ENCODE measurements at regions not wholly inside any gene's neighbourhood (a gene's known extent, or its start where the extent isn't known, plus 50 kb on each side); places are given as distances from the start of the nearest gene placed in this dataset.

DNA sequence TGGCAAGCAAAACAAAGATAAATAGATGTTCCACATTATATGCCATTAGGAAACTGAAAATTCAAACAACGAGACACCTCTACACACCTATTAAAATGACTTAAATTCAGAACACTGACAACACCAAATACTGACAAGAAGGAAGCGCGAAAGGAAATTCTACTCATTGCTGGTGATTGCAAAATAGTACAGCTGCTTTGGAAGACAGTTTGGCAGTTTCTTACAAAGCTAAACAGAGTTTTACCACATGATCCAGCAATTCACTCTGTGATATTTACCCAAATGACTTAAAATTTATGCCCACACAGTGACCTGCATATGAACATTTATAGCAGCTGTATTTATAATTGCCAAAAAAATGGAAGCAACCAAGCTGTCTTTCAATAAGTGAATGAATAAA lies 232.6 kb downstream of the CASP12 start:
- no peak for DNase-seq (ENCODE audit: low read depth, low spot score)
- no peak overlapping the region for H3K27ac ChIP-seq

DNA sequence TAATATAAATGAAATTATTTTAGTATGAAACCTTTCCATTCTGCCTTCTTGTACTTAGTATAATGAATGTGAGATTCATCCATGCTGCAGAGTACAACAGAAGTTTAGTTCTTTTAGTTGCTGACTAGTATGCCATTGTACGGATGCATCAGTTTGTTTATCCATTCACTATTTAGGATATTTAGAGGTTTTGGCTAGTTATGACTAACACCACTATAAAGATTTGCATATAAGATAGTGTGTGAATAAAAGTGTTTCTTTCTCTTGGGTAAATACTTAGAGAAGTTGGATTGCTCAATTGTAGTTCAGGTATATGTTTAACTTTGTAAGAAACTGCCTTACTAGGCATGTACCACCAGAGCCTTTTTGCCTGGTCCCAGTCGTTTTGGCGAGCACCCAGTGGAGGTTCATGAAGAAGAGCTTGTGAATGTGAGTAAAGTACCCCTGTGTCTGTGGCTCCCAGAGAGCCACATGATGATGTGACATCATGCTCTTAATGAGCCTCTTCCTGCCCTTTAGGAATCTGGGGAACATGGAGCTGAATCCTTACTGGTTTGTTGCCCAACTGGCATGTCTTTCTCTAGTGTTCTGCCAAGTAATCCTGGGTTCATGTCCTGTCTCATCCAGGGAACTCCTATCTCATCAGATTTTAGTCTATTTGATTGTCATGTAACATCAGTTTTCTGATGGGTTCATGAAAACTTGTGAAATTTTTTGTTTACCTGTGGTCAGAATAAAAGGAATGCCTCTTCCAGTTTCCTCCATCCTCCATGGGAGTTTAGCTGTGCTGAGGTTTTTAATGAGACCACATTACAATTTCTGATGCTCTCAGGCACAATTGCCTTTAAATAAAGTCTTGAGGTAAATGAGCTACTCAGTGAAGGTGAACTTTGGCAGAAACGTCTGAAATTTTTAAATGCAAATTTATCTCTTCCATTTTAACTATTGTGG lies 234.8 kb downstream of the CASP12 start:
- H3K27ac ChIP-seq = no peak overlapping the region
- DNase-seq (ENCODE audit: low read depth, low spot score) = peak; percentile 27

- H3K27ac ChIP-seq = no peak overlapping the region
- no peak for DNase-seq (ENCODE audit: low read depth, low spot score)
Observed at GRCh38 chr11:104661901-104662300, 236.4 kb downstream of the CASP12 start.

DNA sequence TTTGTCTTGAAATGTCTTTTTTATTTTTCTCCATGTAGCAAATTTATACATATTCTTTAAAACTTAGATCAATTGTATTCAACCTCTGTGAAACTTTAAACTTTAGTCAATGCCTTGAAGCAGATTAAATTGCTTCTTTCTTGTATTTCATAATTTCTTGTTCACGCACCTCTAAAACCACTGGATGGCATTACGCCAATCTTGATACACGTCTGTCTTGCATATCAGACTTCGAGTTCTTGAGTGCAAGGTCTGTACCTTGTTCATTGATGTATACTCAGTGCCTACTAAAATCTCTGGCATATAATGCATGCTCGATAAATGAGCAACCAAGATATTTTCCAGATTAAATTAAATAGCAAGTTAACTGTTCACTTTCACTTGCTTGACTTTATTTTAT lies 236.8 kb downstream of the CASP12 start:
- no peak overlapping the region for H3K27ac ChIP-seq
- DNase-seq (ENCODE audit: low read depth, low spot score) = no peak

GRCh38 chr11:104658177-104658576 lies 240.1 kb downstream of the CASP12 start:
- H3K27ac ChIP-seq = no peak overlapping the region
- DNase-seq (ENCODE audit: low read depth, low spot score) = no peak

DNA sequence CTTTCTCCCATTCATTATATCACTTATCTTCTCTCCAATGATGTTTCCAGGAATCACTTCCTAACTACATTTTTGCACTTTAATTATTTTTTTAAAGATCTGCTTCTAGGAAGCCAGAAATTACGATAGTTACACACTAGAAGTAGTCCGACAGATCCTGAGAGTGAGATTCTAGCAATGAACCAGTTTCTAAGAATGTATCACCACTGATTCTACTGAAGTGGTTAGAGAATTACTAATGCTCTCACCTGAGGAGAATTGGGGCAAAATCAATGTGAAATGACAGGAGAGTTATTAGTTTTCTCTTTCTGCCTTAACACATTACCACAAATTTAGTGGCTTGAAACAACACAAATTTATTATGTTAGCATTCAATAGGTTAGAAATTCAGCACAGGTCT lies 241.2 kb downstream of the CASP12 start:
- no peak overlapping the region for H3K27ac ChIP-seq
- no peak for DNase-seq (ENCODE audit: low read depth, low spot score)

- H3K27ac ChIP-seq = no peak overlapping the region
- DNase-seq (ENCODE audit: low read depth, low spot score) = no peak
Observed at GRCh38 chr11:104655066-104655465, 243.2 kb downstream of the CASP12 start.

- DNase-seq (ENCODE audit: low read depth, low spot score) = no peak
- no peak overlapping the region for H3K27ac ChIP-seq
Observed at GRCh38 chr11:104654181-104654813, 244.0 kb downstream of the CASP12 start.

DNA sequence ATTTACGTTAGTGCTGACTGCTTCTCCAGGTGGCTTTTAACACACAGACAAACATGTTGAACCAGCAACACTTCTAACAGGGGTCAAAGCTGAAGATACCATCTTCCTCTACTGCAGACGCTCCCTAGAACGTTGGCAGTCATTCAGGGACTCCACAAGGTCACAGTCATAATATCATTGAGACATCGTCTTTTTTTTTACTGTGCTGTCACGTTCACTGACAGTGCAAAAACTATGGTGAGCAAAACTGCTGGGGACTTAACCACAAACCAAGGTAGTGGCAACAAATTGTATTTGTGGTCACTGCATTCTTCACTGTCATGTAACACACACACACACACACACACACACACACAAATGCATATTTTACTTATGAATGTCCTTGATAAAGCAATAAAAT lies 244.9 kb downstream of the CASP12 start:
- no peak overlapping the region for H3K27ac ChIP-seq
- DNase-seq (ENCODE audit: low read depth, low spot score) = no peak

DNA sequence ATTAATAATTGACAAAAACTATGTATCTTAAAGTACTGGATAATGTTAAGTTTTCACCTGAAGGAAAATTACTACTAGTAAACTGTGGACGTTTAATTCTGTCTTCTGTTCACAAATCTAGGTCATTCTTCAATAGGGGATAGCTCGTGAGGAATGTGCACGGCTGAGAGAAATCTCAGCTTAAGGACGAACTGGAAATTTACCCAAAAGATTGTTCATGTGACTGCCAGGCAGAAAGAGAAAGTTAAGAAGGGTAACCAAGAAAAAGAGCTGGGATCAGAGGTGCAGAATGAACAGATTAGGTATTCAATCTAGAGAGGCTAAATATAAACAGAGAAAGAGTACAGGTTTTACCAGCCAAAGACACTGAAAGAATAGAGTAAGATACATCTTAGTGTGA lies 245.3 kb downstream of the CASP12 start:
- DNase-seq (ENCODE audit: low read depth, low spot score) = no peak
- no peak overlapping the region for H3K27ac ChIP-seq

DNA sequence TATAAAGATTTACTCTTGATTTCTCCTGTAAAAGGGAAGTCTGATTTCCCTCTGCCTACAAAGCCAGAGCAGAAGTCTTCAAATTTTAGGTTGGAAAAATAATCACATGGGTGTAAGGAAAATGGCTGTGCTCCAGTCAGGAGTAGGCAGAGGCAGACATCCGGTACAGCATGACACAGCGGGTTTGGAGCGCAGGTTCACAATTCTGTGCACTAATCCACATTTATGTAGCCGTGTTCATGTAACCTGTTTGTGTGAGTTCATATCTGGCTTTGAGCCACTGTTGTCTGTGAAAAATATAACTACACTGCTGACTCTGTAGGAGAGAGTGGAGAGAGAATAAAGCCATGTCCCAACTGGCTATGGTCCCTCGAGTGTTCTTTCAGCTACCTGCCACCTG lies 248.0 kb downstream of the CASP12 start:
- no peak overlapping the region for H3K27ac ChIP-seq
- no peak for DNase-seq (ENCODE audit: low read depth, low spot score)

DNA sequence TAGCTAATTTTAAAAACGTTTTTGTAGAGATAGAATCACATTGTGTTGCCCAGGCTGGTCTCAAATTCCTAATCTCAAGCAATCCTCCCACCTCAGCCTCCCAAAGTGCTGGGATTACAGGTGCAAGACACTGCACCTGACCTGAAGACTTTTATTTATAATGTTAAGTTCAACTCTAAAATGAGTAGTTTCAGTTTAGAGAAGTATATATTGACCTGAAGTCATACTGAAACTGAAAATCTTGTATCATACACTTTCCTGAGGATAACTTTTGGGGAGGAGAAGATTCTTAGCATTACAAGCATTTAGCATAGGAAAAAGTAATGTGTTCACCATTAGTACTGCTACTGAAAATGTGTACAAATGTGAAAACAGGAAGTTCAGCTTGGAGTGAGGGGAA lies 249.3 kb downstream of the CASP12 start:
- no peak for DNase-seq (ENCODE audit: low read depth, low spot score)

GRCh38 chr11:104645261-104646222 lies 252.7 kb downstream of the CASP12 start:
- no peak for DNase-seq (ENCODE audit: low read depth, low spot score)
- H3K27ac ChIP-seq = no peak overlapping the region

More for the DNA sequence above, 249.3 kb downstream of the CASP12 start:
- no peak overlapping the region for H3K27ac ChIP-seq

DNA sequence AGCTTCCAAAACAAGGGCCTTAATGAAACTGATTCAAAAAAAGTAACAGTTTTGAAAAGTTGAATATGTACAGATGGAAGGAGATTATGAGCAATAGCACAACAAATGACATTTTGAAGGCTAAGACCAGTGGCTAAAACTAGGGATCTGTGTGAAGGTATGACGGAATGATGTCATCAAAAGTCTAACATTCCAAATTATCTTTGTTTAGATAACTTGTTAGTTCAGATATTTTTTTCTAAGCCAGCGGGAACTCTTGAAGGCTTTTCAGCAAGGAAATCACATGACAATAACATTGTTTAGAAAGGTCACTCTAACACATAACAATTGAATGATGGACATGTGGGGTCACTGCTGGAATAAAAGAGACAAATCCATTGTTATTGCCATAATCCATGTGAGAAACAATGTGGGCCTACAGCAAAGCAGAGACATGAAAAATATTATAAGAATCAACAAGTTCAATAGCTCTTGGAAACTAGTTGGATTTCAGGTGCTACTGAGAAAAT lies 260.5 kb downstream of the CASP12 start:
- no peak overlapping the region for H3K27ac ChIP-seq
- DNase-seq (ENCODE audit: low read depth, low spot score) = no peak

DNA sequence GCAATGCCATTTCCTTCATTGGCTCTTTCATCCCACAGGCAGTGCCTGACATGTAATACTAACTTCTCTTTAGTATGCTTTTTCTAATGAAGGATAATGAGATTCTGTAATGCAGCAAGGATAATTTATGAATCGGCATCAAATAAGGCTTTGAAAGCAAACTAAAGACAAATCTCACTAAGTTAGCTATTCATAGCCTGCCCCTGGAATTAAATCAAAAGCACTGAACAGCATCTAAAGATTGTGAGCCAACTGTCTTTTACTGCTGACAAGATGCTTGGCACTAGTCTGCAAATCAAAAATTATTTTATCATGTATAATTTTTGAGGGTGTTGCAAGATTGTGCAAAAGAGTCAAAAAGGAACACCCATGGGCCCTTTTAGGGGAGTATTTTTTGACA lies 265.0 kb downstream of the CASP12 start:
- no peak for DNase-seq (ENCODE audit: low read depth, low spot score)
- no peak overlapping the region for H3K27ac ChIP-seq

DNA sequence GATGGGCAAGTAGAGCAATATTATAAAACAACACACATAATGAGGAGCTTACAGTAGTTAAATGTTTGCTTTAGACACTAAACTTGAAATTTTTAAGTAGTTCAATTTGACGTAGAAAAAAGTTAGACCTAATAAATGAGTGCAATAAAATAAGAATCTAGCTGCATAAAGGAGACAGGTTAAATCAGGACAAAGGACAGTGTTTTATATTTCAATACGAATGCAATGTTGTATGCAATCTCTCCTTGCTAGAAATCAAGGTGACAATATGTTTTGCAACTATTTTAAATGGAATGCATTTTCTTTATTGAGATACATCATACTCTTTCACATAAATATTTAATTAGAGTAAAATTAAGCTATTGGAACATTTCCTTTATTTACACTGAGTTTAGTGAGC lies 267.9 kb downstream of the CASP12 start:
- no peak overlapping the region for H3K27ac ChIP-seq
- no peak for DNase-seq (ENCODE audit: low read depth, low spot score)

GRCh38 chr11:104625246-104625645 lies 273.0 kb downstream of the CASP12 start:
- DNase-seq (ENCODE audit: low read depth, low spot score) = no peak

DNA sequence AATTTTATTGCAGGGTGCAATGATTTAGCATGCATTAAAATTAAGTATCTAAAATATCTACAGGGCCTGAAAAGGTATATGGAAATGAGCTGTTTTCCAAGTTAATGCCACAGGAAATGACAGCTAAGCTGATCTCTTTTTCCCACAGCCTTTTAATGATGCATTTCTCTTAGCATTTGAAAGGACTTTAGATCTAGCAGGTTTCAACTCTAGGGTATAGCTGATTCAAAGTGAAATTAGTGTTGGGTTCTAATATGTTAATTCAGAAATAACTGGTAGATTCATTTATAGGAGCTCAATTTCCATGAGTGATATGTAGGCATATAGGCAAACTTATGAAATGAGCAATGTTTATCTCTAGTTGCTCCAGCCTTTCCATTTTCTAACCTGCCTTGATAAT lies 274.2 kb downstream of the CASP12 start:
- no peak for DNase-seq (ENCODE audit: low read depth, low spot score)
- H3K27ac ChIP-seq = no peak overlapping the region

More at GRCh38 chr11:104625246-104625645, 273.0 kb downstream of the CASP12 start:
- H3K27ac ChIP-seq = no peak overlapping the region

GRCh38 chr11:104623518-104623917 lies 274.7 kb downstream of the CASP12 start:
- peak; percentile 10 for DNase-seq (ENCODE audit: low read depth, low spot score)
- H3K27ac ChIP-seq = no peak overlapping the region

DNA sequence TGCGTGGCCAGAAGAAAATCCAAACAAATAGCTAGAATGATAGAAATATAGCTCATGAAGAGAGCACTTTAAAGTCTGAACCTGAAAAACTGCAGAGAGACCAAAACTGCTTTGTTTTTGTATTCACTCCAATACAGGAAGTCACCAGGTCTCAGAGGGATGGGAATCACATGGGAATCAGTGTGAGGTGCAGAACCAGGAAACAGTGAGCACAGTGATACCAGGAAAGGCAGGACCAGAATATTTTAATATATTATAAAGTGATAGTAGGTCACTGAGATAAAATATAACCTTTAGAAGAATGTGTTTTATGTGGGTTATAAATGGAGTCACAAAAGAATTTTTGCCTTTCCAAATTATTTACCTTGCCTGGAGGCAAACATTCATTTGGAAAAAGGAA lies 277.3 kb downstream of the CASP12 start:
- no peak for DNase-seq (ENCODE audit: low read depth, low spot score)
- no peak overlapping the region for H3K27ac ChIP-seq

Measured in epithelial cell of prostate (primary cell).